ENCODE measurements at regions not wholly inside any gene's neighbourhood (a gene's known extent, or its start where the extent isn't known, plus 50 kb on each side); places are given as distances from the start of the nearest gene placed in this dataset.

GRCh38 chr1:232522189-232522588 lies 107.7 kb downstream of the SIPA1L2 start:
- TF ChIP-seq YY1 (IDR thresholded peaks at IDR 0.05; ENCODE audit: low read depth): no peak
- TF ChIP-seq TCF12 (IDR thresholded peaks at IDR 0.05; ENCODE audit: low read depth): no peak
- no peak for TF ChIP-seq REST (IDR thresholded peaks at IDR 0.05; ENCODE audit: low read depth)
- TF ChIP-seq, protein P1, sequence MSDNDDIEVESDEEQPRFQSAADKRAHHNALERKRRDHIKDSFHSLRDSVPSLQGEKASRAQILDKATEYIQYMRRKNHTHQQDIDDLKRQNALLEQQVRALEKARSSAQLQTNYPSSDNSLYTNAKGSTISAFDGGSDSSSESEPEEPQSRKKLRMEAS (IDR thresholded peaks at IDR 0.05): no peak
- TF ChIP-seq ZBTB7A (IDR thresholded peaks at IDR 0.05; ENCODE audit: low read depth): no peak
- no peak for TF ChIP-seq RAD21 (IDR thresholded peaks at IDR 0.05; ENCODE audit: low read depth)
- TF ChIP-seq, protein P2, sequence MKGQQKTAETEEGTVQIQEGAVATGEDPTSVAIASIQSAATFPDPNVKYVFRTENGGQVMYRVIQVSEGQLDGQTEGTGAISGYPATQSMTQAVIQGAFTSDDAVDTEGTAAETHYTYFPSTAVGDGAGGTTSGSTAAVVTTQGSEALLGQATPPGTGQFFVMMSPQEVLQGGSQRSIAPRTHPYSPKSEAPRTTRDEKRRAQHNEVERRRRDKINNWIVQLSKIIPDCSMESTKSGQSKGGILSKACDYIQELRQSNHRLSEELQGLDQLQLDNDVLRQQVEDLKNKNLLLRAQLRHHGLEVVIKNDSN (IDR thresholded peaks at IDR 0.05): no peak
- TF ChIP-seq TEAD4 (IDR thresholded peaks at IDR 0.05): no peak
- no peak for TF ChIP-seq CREB1 (IDR thresholded peaks at IDR 0.05; ENCODE audit: low read depth)
- TF ChIP-seq NFIC (IDR thresholded peaks at IDR 0.05): no peak
- TF ChIP-seq TAF1 (IDR thresholded peaks at IDR 0.05; ENCODE audit: low read depth): no peak
- no peak for TF ChIP-seq FOXM1 (IDR thresholded peaks at IDR 0.05; ENCODE audit: borderline replicate concordance, low read depth)
- TF ChIP-seq EGR1 (IDR thresholded peaks at IDR 0.05): no peak
- TF ChIP-seq CEBPB (IDR thresholded peaks at IDR 0.05): no peak
- TF ChIP-seq EP300 (IDR thresholded peaks at IDR 0.05; ENCODE audit: borderline replicate concordance): no peak

DNA sequence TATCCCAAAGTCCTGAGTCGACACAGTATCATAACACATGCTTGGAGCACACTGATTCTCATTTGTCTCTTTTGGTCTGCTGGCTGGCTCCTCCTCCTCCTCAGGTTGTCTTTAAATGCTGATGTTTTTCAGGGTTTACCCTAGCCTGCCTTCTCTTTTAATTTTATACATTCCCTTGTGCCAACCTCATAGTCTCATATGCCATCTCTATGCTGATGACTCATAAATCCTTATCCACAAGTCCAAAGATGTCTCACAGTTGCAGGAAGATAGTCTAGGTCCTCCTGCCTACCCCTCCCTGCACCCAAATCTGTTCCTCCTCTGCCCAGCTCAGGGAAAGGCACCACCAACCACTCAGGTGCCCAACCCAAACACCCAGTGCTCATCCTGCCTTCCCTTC lies 108.3 kb downstream of the SIPA1L2 start:
- TF ChIP-seq ZBTB7A (IDR thresholded peaks at IDR 0.05; ENCODE audit: low read depth): no peak
- no peak for TF ChIP-seq REST (IDR thresholded peaks at IDR 0.05; ENCODE audit: low read depth)
- TF ChIP-seq EGR1 (IDR thresholded peaks at IDR 0.05): no peak
- TF ChIP-seq, protein P1 (IDR thresholded peaks at IDR 0.05): no peak
- TF ChIP-seq NFIC (IDR thresholded peaks at IDR 0.05): no peak
- TF ChIP-seq CEBPB (IDR thresholded peaks at IDR 0.05): no peak
- TF ChIP-seq TEAD4 (IDR thresholded peaks at IDR 0.05): no peak
- no peak for TF ChIP-seq RAD21 (IDR thresholded peaks at IDR 0.05; ENCODE audit: low read depth)
- no peak for TF ChIP-seq CREB1 (IDR thresholded peaks at IDR 0.05; ENCODE audit: low read depth)
- no peak for TF ChIP-seq EP300 (IDR thresholded peaks at IDR 0.05; ENCODE audit: borderline replicate concordance)
- no peak for TF ChIP-seq YY1 (IDR thresholded peaks at IDR 0.05; ENCODE audit: low read depth)
- TF ChIP-seq FOXM1 (IDR thresholded peaks at IDR 0.05; ENCODE audit: borderline replicate concordance, low read depth): no peak
- no peak for TF ChIP-seq TAF1 (IDR thresholded peaks at IDR 0.05; ENCODE audit: low read depth)
- TF ChIP-seq, protein P2 (IDR thresholded peaks at IDR 0.05): no peak
- TF ChIP-seq TCF12 (IDR thresholded peaks at IDR 0.05; ENCODE audit: low read depth): no peak

- TF ChIP-seq, protein P2 (IDR thresholded peaks at IDR 0.05): no peak
- TF ChIP-seq FOXM1 (IDR thresholded peaks at IDR 0.05; ENCODE audit: borderline replicate concordance, low read depth) (no peak), REST (IDR thresholded peaks at IDR 0.05; ENCODE audit: low read depth) (no peak), EP300 (IDR thresholded peaks at IDR 0.05; ENCODE audit: borderline replicate concordance) (0 out of 2 replicates have a peak, but pooled peaks have one; percentile 34), TCF12 (IDR thresholded peaks at IDR 0.05; ENCODE audit: low read depth) (no peak), TAF1 (IDR thresholded peaks at IDR 0.05; ENCODE audit: low read depth) (no peak), NFIC (IDR thresholded peaks at IDR 0.05) (peak; percentile 93), YY1 (IDR thresholded peaks at IDR 0.05; ENCODE audit: low read depth) (peak; percentile 40; the same call in 1 of the 2 replicates), TEAD4 (IDR thresholded peaks at IDR 0.05) (0 out of 2 replicates have a peak, but pooled peaks have one; percentile 13), CEBPB (IDR thresholded peaks at IDR 0.05) (no peak), EGR1 (IDR thresholded peaks at IDR 0.05) (no peak), CREB1 (IDR thresholded peaks at IDR 0.05; ENCODE audit: low read depth) (no peak), RAD21 (IDR thresholded peaks at IDR 0.05; ENCODE audit: low read depth) (peak; percentile 9; the same call in 1 of the 2 replicates), ZBTB7A (IDR thresholded peaks at IDR 0.05; ENCODE audit: low read depth) (no peak)
- TF ChIP-seq, protein P1 (IDR thresholded peaks at IDR 0.05): no peak; the same call in 1 of the 2 replicates
Observed at GRCh38 chr1:232519186-232519585, 110.7 kb downstream of the SIPA1L2 start.
